ENCODE measurements at regions not wholly inside any gene's neighbourhood (a gene's known extent, or its start where the extent isn't known, plus 50 kb on each side); places are given as distances from the start of the nearest gene placed in this dataset.

DNA sequence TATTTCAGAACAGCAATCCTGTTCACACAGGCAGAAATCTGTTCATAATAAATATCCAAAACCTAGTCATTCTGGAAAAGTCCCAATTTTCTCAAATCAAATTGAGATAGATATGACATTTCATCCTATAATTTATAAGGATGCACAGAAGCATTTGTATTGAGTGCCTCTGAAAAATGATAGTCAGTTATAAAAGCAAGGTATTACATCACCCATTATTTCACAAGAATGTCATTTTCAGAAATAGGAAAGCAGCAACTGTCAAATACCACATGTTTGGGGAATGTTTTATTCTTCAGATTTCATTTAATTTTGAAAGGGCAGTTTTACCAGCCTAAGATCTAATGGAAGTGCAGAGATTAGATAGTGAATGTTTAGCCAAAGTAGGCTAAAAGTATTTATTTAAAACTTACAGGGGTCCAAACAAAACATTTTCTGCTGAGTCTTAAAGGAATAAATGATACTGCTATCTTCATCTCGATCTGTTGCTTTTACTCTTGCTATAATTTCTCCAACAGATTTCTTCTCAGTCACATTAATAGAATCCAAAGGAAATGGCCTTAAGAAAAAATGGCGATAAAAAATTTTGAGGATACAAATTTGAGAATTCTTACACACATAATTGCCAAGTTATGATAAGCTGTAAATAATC lies 185.8 kb downstream of the HGF start:
- TF ChIP-seq, protein P1, sequence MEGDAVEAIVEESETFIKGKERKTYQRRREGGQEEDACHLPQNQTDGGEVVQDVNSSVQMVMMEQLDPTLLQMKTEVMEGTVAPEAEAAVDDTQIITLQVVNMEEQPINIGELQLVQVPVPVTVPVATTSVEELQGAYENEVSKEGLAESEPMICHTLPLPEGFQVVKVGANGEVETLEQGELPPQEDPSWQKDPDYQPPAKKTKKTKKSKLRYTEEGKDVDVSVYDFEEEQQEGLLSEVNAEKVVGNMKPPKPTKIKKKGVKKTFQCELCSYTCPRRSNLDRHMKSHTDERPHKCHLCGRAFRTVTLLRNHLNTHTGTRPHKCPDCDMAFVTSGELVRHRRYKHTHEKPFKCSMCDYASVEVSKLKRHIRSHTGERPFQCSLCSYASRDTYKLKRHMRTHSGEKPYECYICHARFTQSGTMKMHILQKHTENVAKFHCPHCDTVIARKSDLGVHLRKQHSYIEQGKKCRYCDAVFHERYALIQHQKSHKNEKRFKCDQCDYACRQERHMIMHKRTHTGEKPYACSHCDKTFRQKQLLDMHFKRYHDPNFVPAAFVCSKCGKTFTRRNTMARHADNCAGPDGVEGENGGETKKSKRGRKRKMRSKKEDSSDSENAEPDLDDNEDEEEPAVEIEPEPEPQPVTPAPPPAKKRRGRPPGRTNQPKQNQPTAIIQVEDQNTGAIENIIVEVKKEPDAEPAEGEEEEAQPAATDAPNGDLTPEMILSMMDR (IDR thresholded peaks at IDR 0.05): no peak
- no peak for TF ChIP-seq EZH2 (IDR thresholded peaks at IDR 0.05; ENCODE audit: borderline replicate concordance, insufficient read depth, low read depth, low read length, poor library complexity, severe bottlenecking)

All from B cell (primary cell).